ENCODE measurements at regions not wholly inside any gene's neighbourhood (a gene's known extent, or its start where the extent isn't known, plus 50 kb on each side); places are given as distances from the start of the nearest gene placed in this dataset.

DNA sequence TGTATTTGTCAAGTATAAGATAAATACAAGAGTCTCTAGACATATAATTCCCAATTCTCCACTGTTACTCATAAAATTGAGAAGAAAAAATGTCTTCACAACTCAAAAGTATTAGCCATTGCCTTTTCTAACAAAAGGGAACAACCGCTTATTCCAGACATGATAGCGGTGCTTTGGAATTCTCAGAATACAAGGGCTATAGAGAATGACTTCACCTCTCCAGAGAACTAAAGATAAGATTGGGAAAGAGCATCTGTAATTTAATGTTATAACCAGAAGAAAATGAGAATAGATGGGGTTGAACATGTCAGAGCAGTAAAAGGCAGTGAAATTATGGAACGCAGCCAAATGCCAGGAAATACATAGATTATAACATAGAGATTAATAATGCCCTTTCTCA, 730.8 kb downstream of the C6orf118 start:
- no peak for DNase-seq (ENCODE audit: low read depth)

DNA sequence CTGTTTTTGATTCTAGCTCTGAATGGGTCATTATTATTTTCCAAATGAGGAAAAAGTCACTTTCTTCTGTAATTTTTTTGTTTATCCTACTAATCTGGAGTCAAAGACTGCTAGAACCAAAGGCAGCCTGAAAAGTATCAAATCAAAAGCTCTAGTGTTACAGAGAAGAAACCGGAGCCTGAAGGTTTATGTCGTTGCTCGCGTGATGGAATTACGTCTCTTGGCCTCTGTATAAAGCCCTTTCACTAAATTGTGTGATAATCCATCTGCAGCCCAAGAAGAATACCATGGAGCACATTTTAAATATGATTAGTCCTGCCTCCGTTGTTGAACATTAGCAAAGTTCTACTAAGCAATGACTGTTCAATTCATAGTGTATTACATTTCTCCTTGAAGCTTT, 738.6 kb downstream of the C6orf118 start:
- DNase-seq (ENCODE audit: low read depth), result no peak

DNA sequence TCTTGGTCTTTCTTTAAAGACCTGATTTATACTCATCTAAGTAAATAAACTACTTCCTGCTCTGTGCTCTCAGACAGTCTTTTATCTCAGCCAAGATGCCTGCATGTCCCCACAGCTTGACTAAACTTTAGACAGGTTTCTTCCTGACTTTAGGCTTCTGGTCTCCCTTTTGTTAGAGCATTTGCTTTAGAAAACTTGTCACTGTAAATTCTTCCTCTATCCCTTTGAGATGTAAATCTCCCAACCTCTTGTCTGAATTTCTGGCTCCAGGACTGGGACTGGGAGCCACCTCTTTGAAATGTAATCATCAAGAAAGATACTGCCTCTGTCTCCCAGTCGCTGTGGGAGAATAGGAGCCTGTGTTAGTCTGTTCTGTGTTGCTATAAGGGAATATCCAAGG, 739.9 kb downstream of the C6orf118 start:
- no peak for DNase-seq (ENCODE audit: low read depth)

DNA sequence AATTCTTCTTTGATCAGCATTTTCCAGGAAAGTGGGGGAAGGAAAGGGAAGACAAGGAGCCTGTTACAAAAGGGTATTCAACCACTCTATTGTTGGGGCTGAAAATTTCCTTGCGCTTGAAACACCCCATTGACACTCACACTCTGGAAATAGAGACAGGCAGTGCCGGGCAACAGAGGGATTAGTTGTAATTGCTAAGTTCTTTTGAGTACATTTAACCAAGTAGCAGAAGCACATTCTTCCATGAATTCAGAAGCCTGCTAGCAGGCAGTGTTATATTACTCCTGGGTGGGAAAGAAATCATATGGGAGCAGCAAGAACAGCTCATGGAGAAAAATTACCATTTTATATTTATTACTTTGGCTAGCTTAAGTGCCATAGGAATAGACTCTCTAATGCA, 745.5 kb downstream of the C6orf118 start:
- DNase-seq (ENCODE audit: low read depth), result no peak

DNA sequence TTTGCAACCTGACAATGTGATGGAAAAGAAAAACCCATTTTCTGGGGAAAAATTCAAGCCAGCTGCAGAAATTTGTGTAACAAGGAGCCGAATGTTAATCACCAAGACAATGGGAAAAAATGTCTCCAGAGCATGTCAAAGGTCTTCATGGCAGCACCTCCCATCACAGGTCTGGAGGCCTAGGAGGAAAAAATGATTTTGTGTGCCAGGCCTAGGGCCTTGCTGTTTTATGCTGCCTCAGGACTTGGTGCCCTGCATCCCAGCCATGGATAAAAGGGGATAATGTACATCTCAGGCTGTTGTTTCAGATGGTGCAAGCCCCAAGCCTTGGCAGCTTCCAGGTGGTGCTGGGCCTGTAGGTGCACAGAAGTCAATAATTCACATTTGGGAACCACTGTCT, 747.7 kb downstream of the C6orf118 start:
- DNase-seq (ENCODE audit: low read depth), result no peak

DNA sequence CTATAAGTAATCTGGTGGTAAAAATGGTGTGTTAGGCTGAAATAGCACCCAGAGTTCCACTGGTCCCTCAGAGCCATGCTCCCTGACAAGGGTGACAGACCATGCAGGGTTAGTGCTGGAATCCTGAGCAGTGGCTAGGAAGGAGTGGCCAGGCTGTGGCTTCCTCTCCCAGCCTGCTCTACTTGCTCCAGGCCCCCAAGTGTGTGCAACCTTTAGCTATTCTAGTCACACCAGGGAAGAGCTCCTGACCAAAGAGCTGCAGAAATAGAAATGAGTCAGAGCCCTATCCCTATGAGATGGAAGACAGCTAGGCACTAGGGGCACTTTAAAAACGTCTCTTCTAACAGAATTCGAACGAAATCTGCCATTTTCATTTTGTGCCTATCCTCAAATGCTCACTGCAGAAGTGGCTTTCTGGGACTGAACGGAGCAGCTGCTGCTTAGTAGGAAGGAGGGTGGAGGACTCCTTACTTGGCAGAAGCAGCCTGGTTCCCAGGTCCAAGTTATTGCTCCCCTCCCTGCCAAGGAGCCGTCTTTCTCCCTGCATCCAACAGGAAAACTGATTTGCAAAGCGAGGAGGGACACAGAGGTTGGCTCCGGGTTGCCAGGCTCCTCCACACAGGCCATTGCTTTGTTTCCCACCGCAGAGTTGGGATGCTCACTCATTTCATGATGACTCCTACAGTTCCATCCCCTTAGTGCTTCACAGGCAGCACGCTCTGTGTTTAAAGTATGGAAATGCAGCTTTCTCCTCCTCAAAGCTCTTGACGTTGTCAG, 754.5 kb downstream of the C6orf118 start:
- DNase-seq (ENCODE audit: low read depth), result no peak

DNA sequence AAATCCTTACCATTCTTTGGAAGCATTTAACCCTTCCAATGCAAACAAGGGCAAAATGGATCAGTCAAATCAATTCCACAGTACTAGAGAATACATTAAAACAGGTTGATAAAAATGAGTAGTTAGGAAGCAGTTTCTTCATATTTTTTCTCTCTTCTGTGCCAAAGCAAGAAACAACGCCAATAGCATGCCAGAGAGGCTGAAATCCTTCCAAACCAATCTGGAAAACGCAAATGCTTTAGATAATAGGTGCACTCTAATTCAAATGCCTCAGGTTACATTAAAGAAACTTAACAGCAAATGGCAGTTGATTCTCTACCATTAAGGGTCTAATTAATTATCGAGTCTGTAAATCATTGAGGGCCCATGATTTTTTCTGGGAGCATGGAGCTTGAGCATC, 755.2 kb downstream of the C6orf118 start:
- DNase-seq (ENCODE audit: low read depth), result no peak

DNA sequence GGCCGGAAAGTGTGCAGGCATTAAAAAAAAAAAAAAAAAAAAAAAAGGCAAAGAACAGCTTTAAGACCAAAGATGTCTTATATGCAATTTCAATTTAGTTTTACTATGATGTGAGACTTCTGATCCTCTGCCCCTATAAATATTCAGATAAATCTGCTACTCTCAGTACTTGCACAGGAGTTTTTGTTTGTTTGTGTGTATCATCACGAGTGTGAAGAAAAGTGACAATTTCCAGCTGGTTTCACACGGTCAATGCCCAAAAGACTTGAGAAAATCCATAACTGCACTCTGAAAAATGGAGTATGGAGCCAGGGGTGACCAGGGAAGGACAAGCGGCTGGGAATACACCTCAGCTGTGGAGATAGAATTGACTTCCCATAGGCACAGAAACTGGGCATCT, 757.7 kb downstream of the C6orf118 start:
- DNase-seq (ENCODE audit: low read depth), result no peak

DNA sequence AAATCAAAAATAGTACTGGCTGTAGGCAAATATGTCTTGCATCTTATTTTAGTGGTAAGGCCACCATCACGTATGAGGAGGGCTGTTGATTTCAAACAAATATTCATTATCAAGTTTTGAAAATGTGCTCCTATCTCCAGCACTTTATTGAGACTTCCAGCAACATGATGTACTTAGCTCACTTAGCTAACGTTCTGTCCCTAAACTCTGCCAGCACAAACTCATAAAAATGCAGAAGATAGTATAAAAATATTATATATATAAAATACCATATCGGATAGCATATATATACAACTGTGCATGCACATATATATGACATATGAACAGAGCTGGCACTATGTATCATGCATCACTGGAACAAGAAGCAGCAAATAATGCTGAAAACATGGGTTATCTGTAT, 762.3 kb downstream of the C6orf118 start:
- no peak for DNase-seq (ENCODE audit: low read depth)

DNA sequence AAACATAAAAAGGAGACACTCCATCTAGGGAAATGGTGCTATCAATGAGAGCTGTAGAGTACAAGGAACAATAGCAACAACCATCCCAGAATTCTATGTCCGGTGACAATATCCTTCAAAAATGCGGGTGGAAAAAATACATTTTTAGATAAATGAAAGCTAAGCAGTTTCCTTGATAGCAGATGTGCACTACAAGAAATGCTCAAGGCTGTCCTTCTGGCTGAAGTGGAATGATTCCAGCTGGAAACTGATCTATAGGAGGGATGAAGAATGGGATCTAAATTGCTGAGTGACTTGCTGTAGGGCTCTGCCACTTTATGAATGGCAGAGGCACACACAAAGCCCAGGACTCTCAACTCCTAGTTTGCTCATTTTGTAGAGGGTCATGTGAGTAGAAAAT, 763.1 kb downstream of the C6orf118 start:
- DNase-seq (ENCODE audit: low read depth), result no peak

DNA sequence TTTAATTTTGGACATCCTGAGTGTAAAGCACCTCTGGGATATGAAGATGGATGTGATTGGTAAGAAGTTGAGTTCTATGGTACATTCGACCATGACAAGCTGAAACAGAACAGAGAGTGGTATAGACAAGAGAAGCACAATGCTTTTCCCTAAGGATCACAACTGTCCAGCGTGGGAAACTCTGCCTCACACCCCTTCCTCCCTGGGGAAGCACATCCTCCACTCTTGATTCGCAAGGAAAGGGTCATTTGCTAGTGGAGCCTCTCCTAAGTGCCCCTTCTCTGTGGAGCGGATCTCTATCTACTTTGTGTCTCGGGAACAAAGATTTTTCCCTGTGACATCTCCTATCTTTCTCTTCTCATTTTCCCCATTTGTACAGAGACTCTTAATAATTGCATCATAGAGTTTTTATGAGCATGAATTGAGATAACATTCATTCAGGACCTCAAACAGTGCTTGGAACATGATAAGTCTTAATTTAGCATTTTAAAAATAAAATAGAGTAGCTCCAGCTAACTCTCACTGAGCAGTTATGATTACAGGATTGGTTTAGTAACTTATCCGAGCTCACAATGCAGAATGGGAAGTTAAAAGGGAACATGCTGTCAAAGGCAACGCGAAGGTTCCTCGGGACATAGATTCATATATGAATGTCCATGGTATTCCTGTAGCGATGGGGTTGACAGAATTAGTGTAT, 775.2 kb downstream of the C6orf118 start:
- no peak for DNase-seq (ENCODE audit: low read depth)

DNA sequence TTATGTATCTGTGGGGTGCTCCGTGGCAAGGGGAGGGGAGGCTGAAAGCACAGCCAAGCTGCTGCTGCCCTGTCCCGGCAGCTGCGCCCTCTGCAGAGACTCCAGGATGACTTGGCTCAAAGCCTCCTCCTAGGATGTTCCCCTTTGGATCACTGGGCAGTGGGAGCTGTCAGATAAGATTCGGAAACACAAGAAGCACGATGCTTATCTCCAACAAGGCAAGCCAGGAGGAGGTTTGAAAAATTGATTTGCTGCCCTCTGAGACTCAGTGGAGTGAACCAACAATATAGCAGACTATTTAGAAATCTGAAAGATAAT, 776.4 kb downstream of the C6orf118 start:
- DNase-seq (ENCODE audit: low read depth), result no peak

DNA sequence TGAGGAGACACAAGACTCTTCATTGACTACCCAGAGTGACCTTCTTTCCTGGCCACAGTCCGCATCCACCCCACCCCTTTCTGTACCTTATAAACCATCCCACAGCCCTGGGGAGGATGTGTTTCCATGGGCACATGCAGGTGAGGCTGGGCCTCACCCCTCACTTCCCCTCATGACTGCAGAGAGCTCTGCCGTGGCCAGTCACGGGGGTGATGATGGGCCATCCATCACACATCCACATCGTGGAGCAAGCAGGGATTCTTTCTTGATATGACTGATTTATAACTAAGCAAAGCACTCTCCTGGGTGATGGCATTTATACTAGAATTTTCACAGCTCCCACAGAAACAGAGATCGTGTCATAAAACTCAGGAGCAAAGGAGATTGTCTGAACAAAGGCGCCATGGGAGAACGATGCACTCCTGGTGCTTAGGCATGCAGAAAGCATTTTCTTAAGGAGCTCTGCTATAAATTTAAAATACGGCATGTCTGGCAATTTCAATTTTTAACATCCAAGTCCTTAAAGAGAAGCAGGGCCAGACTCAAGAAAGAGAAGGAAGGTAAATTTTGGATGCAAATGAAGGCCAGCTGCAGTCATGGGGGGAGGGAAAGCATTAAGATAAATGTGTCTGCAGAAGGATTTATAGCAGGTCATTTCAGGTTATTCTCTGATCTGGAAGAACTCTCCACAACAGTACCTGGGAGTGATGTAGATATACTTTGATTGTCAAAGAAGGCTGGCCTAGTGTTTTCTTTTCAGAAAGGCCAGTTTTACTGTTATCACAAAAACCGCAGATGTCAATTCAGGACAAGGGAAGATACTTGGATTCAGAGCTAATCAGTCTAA, 777.0 kb downstream of the C6orf118 start:
- no peak for DNase-seq (ENCODE audit: low read depth)

DNA sequence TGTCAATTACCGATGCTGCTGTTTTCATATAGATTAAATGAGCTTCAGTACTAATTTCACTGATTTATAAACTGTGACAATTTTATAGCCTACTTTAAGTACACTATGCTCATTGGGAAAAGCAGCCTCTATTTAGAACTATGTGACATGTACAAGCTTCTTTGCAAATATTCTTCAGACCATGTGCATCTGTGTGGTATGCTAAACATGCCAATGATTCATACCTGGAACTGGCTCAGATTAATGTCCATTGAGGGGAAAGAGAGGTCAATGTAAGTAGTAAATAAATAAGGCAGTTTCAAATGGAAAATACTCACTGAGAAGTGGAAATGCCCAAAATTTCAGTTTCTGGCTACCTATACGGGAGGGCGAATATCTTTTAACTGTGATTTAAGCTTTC, 777.7 kb downstream of the C6orf118 start:
- DNase-seq (ENCODE audit: low read depth), result no peak

DNA sequence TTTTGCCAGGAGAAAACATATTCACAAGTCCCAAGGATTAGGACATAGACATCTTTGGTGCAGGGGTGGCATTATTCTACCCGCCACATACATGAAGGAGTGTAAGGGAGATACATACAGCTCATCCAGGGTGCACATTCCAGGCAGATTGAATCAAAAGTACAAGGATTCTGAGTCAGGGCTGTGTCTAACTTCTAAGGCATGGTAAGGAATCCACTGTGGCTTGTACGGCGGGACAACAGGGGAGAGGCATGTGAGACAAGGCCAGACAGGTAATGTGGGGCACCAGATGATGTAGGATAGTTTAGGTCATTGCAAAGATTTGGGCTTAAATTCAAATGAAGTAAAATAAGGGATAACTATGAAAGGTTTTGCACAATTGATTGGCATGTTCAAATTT, 780.9 kb downstream of the C6orf118 start:
- DNase-seq (ENCODE audit: low read depth), result no peak

DNA sequence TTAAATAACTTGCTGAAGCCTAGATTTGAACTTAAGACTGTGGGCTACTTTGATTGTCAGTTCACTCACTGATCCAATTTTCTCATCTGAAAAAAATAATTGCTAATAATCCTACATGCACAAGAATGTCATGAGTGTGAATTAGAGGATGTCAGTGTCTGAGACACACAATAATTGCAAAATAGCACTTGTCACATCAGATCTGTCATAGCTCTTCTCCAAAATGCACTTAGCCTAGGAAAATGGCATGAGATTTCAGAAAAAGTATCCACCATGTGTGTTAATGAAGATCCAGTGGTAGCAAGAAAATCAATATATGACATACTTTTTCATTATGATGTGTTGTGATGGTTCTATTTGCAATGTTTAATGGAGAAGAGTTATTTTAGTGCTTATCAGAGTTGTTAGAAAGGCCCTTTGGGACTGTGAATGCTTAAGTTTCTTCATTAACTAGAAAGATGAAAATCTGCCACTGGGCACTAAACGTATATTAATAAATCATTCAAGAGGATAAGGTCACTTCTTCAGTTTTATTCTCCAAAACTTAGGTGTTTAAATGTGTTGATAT, 786.2 kb downstream of the C6orf118 start:
- no peak for DNase-seq (ENCODE audit: low read depth)

DNA sequence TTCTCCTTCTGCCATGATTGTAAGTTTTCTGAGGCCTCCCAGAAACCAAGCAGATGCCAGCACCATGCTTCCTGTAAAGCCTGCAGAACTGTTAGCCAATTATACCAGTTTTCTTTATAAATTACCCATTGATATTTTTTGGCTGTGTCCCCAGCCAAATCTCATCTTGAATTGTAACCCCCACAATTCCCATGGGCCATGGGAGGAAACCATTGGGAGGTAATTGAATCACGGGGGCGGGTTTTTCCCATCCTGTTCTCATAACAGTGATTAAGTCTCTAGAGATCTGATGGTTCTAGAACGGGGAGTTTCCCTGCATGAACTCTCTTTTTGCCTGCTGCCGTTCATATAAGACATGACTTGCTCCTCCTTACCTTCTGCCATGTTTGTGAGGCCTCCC, 788.5 kb downstream of the C6orf118 start:
- no peak for DNase-seq (ENCODE audit: low read depth)

DNA sequence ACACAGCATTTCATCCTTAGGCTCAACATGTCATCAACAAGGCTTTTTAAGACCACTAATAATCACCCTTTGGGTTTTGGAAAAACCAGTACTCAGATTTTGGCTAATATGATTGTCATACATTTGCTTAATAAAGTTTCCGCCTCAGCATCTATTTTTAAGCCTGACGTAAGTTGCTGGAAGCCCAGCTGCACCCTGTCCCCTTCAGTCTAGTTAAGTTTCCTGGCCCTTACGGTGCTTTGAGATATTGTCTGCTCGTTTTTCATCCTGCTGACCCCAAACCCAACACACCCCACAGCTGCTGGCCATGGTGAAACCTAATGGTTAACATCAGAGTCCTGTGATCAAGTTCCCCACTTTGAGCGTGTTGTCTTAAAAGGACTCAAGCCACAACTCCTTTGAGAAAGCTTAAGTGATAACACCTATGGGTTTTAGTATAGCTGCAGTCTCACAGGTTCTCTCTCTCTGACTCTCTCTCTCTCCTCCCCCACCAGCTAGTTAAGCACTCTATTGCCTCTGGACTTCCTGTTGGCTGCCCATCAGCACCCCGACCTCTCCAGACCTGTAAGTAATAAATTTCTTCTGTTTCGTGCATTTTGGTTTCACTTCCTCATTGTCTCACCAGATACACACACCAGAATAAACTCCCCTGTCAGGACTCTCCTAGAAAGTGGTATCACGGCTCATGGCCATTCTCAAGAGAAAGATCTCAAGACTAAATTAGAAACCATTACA, 802.0 kb downstream of the C6orf118 start:
- peak; percentile 6 for DNase-seq (ENCODE audit: low read depth)

DNA sequence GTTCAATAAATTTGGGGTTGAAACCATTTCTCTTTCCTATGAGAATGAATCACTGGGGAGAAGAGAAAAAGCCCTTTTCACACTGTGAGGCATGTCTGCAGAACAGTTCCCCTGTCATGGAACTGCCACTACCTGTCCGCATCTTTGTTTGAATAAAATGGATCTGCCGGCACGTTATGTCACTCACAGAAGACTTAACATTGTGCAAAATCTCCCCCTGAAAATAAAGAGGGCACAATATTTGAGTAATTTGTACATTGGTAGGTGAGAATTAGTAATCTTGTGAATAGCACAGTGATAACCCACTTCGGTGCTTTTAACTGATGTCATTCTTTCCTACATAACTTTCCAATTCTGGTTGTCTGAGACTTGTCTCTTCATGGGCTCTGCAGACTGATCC, 804.0 kb downstream of the C6orf118 start:
- DNase-seq (ENCODE audit: low read depth), result no peak

DNA sequence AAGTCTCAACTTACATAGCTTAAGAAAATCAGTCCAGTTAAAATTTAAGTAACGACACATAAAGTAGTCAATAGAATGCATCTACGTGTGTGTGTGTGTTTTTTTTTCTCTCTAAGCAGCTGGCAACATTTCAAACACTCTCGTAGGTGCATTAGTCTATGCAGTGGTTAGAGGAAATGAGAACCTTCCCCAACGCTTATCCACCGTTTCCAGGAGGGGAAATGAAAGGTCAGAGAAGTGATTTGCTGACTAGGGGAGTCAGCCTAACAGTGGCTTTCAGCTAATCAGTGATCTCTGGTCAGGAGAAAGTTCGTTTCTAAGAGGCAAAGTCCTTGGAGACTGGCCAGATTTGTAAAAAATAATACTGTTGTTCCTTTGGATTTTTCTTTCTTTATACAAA, 806.6 kb downstream of the C6orf118 start:
- no peak for DNase-seq (ENCODE audit: low read depth)

DNA sequence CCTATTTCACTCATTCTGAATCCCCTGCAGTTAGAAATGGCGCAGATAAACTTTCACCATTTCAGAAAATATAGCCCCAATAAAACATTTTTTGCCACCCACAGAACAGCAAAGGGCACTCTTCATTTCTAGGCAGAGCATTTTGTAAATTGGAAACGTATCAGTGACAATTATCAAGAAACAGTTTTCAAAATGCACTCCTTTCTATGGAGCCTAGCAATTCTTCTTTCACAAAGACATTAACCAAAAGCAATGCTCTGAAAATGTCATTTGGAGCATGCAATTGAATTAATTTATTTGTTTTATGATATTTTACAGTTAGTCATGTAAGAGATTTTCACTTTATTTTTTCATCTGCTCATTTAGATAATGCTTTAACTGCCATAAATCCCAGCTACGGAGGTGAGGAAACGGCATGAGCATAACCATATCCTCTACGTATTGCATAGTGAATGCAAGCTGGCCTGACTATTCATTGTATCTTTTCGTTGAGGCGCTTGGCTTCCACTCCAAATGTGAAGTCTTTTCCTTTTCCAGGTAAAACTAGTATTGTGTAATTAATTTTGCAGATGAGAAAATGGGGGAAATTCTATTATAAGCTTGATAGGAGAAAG, 813.4 kb downstream of the C6orf118 start:
- DNase-seq (ENCODE audit: low read depth), result no peak

Data from forelimb muscle (tissue), 1 donor.